ENCODE measurements at regions not wholly inside any gene's neighbourhood (a gene's known extent, or its start where the extent isn't known, plus 50 kb on each side); places are given as distances from the start of the nearest gene placed in this dataset.

GRCh38 chr21:16983420-16983819 is 529.4 kb upstream of the CXADR start:
- Histone ChIP-seq H3K9me3 (no peaks in the 10 kb centered on the region), H3K4me3 (no peak overlapping the region), H3K4me1 (peaks cover 3% of the 10 kb centered on the region), H3K27ac (no peak overlapping the region), H3K36me3 (no peaks in the 10 kb centered on the region), H3K27me3 (no peaks in the 10 kb centered on the region)
- no peak for DNase-seq (ENCODE audit: low spot score in 2 of 2)
- TF ChIP-seq CTCF (IDR thresholded peaks at IDR 0.05), result no peak
- TF ChIP-seq POLR2A (IDR thresholded peaks at IDR 0.05), result no peak
- no peak for TF ChIP-seq EP300 (IDR thresholded peaks at IDR 0.05)
- no peak for TF ChIP-seq POLR2AphosphoS5 (IDR thresholded peaks at IDR 0.05)

GRCh38 chr21:16992448-16992847 is 520.4 kb upstream of the CXADR start:
- no peak for DNase-seq (ENCODE audit: low spot score in 2 of 2)
- H3K36me3 ChIP-seq, result no peaks in the 10 kb centered on the region
- no peaks in the 10 kb centered on the region for H3K4me1 ChIP-seq
- H3K4me3 ChIP-seq, result no peak overlapping the region
- TF ChIP-seq EP300 (IDR thresholded peaks at IDR 0.05) (no peak), POLR2AphosphoS5 (IDR thresholded peaks at IDR 0.05) (no peak), CTCF (IDR thresholded peaks at IDR 0.05) (no peak), POLR2A (IDR thresholded peaks at IDR 0.05) (no peak)
- no peaks in the 10 kb centered on the region for H3K9me3 ChIP-seq
- H3K27ac ChIP-seq, result no peak overlapping the region
- WGBS, result 83% methylated on average over 3 of the region's 3 CpGs
- no peaks in the 10 kb centered on the region for H3K27me3 ChIP-seq

GRCh38 chr21:16993416-16994038 is 519.3 kb upstream of the CXADR start:
- H3K4me1 ChIP-seq, result no peaks in the 10 kb centered on the region
- H3K9me3 ChIP-seq, result no peaks in the 10 kb centered on the region
- H3K27me3 ChIP-seq, result no peaks in the 10 kb centered on the region
- no peak overlapping the region for H3K4me3 ChIP-seq
- DNase-seq (ENCODE audit: low spot score in 2 of 2), result no peak
- no peaks in the 10 kb centered on the region for H3K36me3 ChIP-seq
- WGBS, result 96% methylated on average over 3 of the region's 3 CpGs
- no peak overlapping the region for H3K27ac ChIP-seq
- TF ChIP-seq EP300 (IDR thresholded peaks at IDR 0.05) (no peak), CTCF (IDR thresholded peaks at IDR 0.05) (no peak), POLR2A (IDR thresholded peaks at IDR 0.05) (no peak), POLR2AphosphoS5 (IDR thresholded peaks at IDR 0.05) (no peak)

- H3K4me3 ChIP-seq, result no peak overlapping the region
- DNase-seq (ENCODE audit: low spot score in 2 of 2), result no peak
- TF ChIP-seq CTCF (IDR thresholded peaks at IDR 0.05) (no peak), POLR2AphosphoS5 (IDR thresholded peaks at IDR 0.05) (no peak), POLR2A (IDR thresholded peaks at IDR 0.05) (no peak), EP300 (IDR thresholded peaks at IDR 0.05) (no peak)
- 58% methylated on average over 4 of the region's 4 CpGs for WGBS
- no peaks in the 10 kb centered on the region for H3K9me3 ChIP-seq
- H3K4me1 ChIP-seq, result peaks cover 18% of the 10 kb centered on the region
- no peaks in the 10 kb centered on the region for H3K36me3 ChIP-seq
- H3K27me3 ChIP-seq, result no peaks in the 10 kb centered on the region
- H3K27ac ChIP-seq, result no peak overlapping the region
These were observed 510.1 kb upstream of the CXADR start for GRCh38 chr21:17002594-17003257.

GRCh38 chr21:17003258-17003615 is 509.6 kb upstream of the CXADR start:
- Histone ChIP-seq H3K27me3 (no peaks in the 10 kb centered on the region), H3K36me3 (no peaks in the 10 kb centered on the region), H3K4me3 (no peak overlapping the region), H3K4me1 (peaks cover 18% of the 10 kb centered on the region), H3K27ac (no peak overlapping the region), H3K9me3 (no peaks in the 10 kb centered on the region)
- no peak for DNase-seq (ENCODE audit: low spot score in 2 of 2)
- TF ChIP-seq CTCF (IDR thresholded peaks at IDR 0.05), result no peak
- no peak for TF ChIP-seq POLR2A (IDR thresholded peaks at IDR 0.05)
- TF ChIP-seq EP300 (IDR thresholded peaks at IDR 0.05), result no peak
- no peak for TF ChIP-seq POLR2AphosphoS5 (IDR thresholded peaks at IDR 0.05)
- 39% methylated on average over 1 of the region's 1 CpG for WGBS

Data from suprapubic skin (tissue), 4 donors.